ENCODE measurements at regions not wholly inside any gene's neighbourhood (a gene's known extent, or its start where the extent isn't known, plus 50 kb on each side); places are given as distances from the start of the nearest gene placed in this dataset.

DNA sequence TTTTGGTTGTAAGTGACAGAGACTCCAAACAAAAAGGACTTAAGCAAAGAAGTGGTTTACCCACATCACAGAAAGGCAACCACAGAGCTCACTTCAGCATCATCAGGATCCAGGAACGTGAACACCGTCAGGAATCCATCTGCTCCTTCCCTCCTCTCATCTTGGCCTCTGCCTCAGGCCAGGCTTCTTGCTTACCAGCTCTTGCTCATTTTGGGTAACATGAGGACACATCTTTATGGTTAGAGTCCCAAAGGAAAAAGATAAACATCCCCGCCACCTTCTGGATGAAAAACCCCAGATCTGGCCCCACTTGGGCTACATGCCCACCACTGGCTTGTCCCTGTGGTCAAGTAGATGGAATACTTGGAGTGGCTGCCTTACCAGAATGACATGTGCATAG is 176.8 kb upstream of the RPL34 start:
- TF ChIP-seq, protein P1, sequence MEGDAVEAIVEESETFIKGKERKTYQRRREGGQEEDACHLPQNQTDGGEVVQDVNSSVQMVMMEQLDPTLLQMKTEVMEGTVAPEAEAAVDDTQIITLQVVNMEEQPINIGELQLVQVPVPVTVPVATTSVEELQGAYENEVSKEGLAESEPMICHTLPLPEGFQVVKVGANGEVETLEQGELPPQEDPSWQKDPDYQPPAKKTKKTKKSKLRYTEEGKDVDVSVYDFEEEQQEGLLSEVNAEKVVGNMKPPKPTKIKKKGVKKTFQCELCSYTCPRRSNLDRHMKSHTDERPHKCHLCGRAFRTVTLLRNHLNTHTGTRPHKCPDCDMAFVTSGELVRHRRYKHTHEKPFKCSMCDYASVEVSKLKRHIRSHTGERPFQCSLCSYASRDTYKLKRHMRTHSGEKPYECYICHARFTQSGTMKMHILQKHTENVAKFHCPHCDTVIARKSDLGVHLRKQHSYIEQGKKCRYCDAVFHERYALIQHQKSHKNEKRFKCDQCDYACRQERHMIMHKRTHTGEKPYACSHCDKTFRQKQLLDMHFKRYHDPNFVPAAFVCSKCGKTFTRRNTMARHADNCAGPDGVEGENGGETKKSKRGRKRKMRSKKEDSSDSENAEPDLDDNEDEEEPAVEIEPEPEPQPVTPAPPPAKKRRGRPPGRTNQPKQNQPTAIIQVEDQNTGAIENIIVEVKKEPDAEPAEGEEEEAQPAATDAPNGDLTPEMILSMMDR (tag by site-specific recombination; IDR thresholded peaks at IDR 0.05): no peak
- TF ChIP-seq ZNF19 (tag by site-specific recombination; IDR thresholded peaks at IDR 0.05; ENCODE audit: low read depth) (no peak), KLF1 (tag by site-specific recombination; IDR thresholded peaks at IDR 0.05) (no peak), ZFP3 (tag by site-specific recombination; IDR thresholded peaks at IDR 0.05; ENCODE audit: low read depth) (no peak), ZNF707 (tag by site-specific recombination; IDR thresholded peaks at IDR 0.05) (no peak), ZNF423 (tag by site-specific recombination; IDR thresholded peaks at IDR 0.05) (no peak), ZSCAN16 (tag by site-specific recombination; IDR thresholded peaks at IDR 0.05) (no peak), ZNF747 (tag by site-specific recombination; IDR thresholded peaks at IDR 0.05) (no peak), ZNF138 (tag by site-specific recombination; IDR thresholded peaks at IDR 0.05; ENCODE audit: borderline replicate concordance) (no peak)
- TF ChIP-seq, protein P2, sequence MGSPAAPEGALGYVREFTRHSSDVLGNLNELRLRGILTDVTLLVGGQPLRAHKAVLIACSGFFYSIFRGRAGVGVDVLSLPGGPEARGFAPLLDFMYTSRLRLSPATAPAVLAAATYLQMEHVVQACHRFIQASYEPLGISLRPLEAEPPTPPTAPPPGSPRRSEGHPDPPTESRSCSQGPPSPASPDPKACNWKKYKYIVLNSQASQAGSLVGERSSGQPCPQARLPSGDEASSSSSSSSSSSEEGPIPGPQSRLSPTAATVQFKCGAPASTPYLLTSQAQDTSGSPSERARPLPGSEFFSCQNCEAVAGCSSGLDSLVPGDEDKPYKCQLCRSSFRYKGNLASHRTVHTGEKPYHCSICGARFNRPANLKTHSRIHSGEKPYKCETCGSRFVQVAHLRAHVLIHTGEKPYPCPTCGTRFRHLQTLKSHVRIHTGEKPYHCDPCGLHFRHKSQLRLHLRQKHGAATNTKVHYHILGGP (tag by site-specific recombination; IDR thresholded peaks at IDR 0.05): no peak
- TF ChIP-seq, protein P3, sequence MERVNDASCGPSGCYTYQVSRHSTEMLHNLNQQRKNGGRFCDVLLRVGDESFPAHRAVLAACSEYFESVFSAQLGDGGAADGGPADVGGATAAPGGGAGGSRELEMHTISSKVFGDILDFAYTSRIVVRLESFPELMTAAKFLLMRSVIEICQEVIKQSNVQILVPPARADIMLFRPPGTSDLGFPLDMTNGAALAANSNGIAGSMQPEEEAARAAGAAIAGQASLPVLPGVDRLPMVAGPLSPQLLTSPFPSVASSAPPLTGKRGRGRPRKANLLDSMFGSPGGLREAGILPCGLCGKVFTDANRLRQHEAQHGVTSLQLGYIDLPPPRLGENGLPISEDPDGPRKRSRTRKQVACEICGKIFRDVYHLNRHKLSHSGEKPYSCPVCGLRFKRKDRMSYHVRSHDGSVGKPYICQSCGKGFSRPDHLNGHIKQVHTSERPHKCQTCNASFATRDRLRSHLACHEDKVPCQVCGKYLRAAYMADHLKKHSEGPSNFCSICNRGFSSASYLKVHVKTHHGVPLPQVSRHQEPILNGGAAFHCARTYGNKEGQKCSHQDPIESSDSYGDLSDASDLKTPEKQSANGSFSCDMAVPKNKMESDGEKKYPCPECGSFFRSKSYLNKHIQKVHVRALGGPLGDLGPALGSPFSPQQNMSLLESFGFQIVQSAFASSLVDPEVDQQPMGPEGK (tag by site-specific recombination; IDR thresholded peaks at IDR 0.05): no peak
